CD4-positive, alpha-beta T cell (primary cell): ENCODE measurements at regions not wholly inside any gene's neighbourhood (a gene's known extent, or its start where the extent isn't known, plus 50 kb on each side); places are given as distances from the start of the nearest gene placed in this dataset.

ENCODE experiments used
- ATAC-seq: fragments of 200-7000 bp; cut with Tn5 transposase; one replicate; pipeline ENCODE4 v1.10.0; 2022; ENCODE audit warnings: mild to moderate bottlenecking; ENCODE audit not compliant: poor library complexity
- CTCF ChIA-PET: fragments of 350-600 bp; sonication (Branson Sonifier 250); formaldehyde crosslinking; loops from one replicate; lab custom pipeline; 2021; ENCODE audit warnings: antibody characterized with exemption, inconsistent platforms; lab: Charles Lee
- POLR2A ChIA-PET: fragments of 350-600 bp; sonication (Branson Sonifier 250); formaldehyde crosslinking; loops from one replicate; lab custom pipeline; 2021; ENCODE audit warnings: antibody characterized with exemption, inconsistent platforms; lab: Charles Lee
- DNase-seq, 14 experiments: peaks; one replicate each; pipeline ENCODE4 v3.0.0-alpha.2; 2013 to 2020; ENCODE audit warnings: mixed read lengths in 2 of 14
- H3K27ac ChIP-seq, 2 donors: one replicate each; pipeline versions ENCODE4 v1.5.1 to v1.7.0; 2013; ENCODE audit warnings: low read length in 2 of 2, low read depth in 1 of 2, mild to moderate bottlenecking in 1 of 2
- H3K27me3 ChIP-seq, 2 experiments: 1 replicate in 1 of 2; 2 replicates in 1 of 2; pipeline versions ENCODE4 v1.6.1 to v1.7.0; 2013; ENCODE audit warnings: low read length in 2 of 2, control low read depth in 1 of 2, mild to moderate bottlenecking in 1 of 2, moderate library complexity in 1 of 2; ENCODE audit not compliant: insufficient read depth in 2 of 2, control insufficient read depth in 1 of 2
- H3K36me3 ChIP-seq: one replicate; pipeline ENCODE4 v1.6.1; 2013; ENCODE audit warnings: low read length, control low read depth; ENCODE audit not compliant: insufficient read depth
- H3K4me1 ChIP-seq: one replicate; pipeline ENCODE4 v1.6.1; 2013; ENCODE audit warnings: low read length, control low read depth; ENCODE audit not compliant: insufficient read depth
- H3K4me3 ChIP-seq: one replicate; pipeline ENCODE4 v1.5.1; 2013; ENCODE audit warnings: mild to moderate bottlenecking, low read length, moderate library complexity
- H3K9me3 ChIP-seq, 2 experiments: 1 replicate in 1 of 2; 2 replicates in 1 of 2; pipeline versions ENCODE4 v1.6.1 to v1.7.0; 2013; ENCODE audit warnings: low read length in 2 of 2, mild to moderate bottlenecking in 2 of 2, control low read depth in 1 of 2, moderate library complexity in 1 of 2; ENCODE audit not compliant: control insufficient read depth in 1 of 2, insufficient read depth in 1 of 2
- H3K27ac Mint-ChIP-seq: one replicate; pipeline ENCODE4 v1.8.0; 2020; ENCODE audit warnings: mixed read lengths
- H3K27me3 Mint-ChIP-seq: one replicate; pipeline ENCODE4 v1.8.0; 2021; ENCODE audit warnings: mixed read lengths
- H3K36me3 Mint-ChIP-seq: one replicate; pipeline ENCODE4 v1.8.0; 2021; ENCODE audit warnings: low read depth, mixed read lengths
- H3K4me1 Mint-ChIP-seq: one replicate; pipeline ENCODE4 v1.8.0; 2021; ENCODE audit warnings: low read depth, mixed read lengths
- H3K4me3 Mint-ChIP-seq: one replicate; pipeline ENCODE4 v1.8.0; 2020; ENCODE audit warnings: mild to moderate bottlenecking, mixed read lengths
- H3K9me3 Mint-ChIP-seq: one replicate; pipeline ENCODE4 v1.8.0; 2020; ENCODE audit warnings: mixed read lengths
- CTCF ChIP-seq: fragments of 200-600 bp; IDR thresholded peaks from one replicate; pipeline ENCODE4 v1.8.0; 2022; ENCODE audit warnings: antibody characterized with exemption, mild to moderate bottlenecking
- intact Hi-C, 2 experiments: fragments of 100-400 bp; cut with DNase I in 1 of 2; cut with micrococcal nuclease in 1 of 2; formaldehyde crosslinking; loops; one replicate each; pipeline versions ENCODE4 v1.15.1 to v1.9.0; 2023 to 2025; cut with DNase I, micrococcal nuclease

GRCh38 chr1:71167505-71167904, 86.7 kb upstream of the ZRANB2 start:
- Mint-ChIP-seq H3K36me3 (no peaks in the 10 kb centered on the region), H3K9me3 (peaks cover 5% of the 10 kb centered on the region), H3K4me3 (no peak overlapping the region), H3K27me3 (peaks cover 4% of the 10 kb centered on the region), H3K4me1 (no peaks in the 10 kb centered on the region), H3K27ac (no peak overlapping the region)
- intact Hi-C loops = no loop called here
- Histone ChIP-seq H3K27ac (no peak overlapping the region), H3K27me3 (no peaks in the 10 kb centered on the region), H3K4me1 (no peaks in the 10 kb centered on the region), H3K4me3 (no peak overlapping the region), H3K36me3 (no peaks in the 10 kb centered on the region), H3K9me3 (peaks cover 0 to 4% of the 10 kb centered on the region in 2 experiments)
- no peak for TF ChIP-seq CTCF
- DNase-seq = no peak
- POLR2A ChIA-PET = no interaction called here
- CTCF ChIA-PET = no interaction called here
- ATAC-seq = no peak

- Mint-ChIP-seq H3K4me3 (no peak overlapping the region), H3K9me3 (peaks cover 5% of the 10 kb centered on the region), H3K36me3 (no peaks in the 10 kb centered on the region), H3K4me1 (no peaks in the 10 kb centered on the region), H3K27me3 (peaks cover 4% of the 10 kb centered on the region), H3K27ac (no peak overlapping the region)
- no peaks in the 10 kb centered on the region for H3K27me3 ChIP-seq
- no peaks in the 10 kb centered on the region for H3K9me3 ChIP-seq
- H3K4me3 ChIP-seq = no peak overlapping the region
- no peaks in the 10 kb centered on the region for H3K4me1 ChIP-seq
- no peak overlapping the region for H3K27ac ChIP-seq
- no peak for DNase-seq
- no peaks in the 10 kb centered on the region for H3K36me3 ChIP-seq
- TF ChIP-seq CTCF = no peak
- ATAC-seq = no peak
- ChIA-PET POLR2A (no interaction called here), CTCF (no interaction called here)
- intact Hi-C loops = no loop called here
Measured at GRCh38 chr1:71166178-71167173, 85.6 kb upstream of the ZRANB2 start.

GRCh38 chr1:71157715-71158114, 76.9 kb upstream of the ZRANB2 start:
- no peak for ATAC-seq
- intact Hi-C loops = no loop called here
- no peak for DNase-seq
- H3K4me3 ChIP-seq = no peak overlapping the region
- H3K27ac Mint-ChIP-seq = no peak overlapping the region
- ChIA-PET CTCF (no interaction called here), POLR2A (no interaction called here)
- no peaks in the 10 kb centered on the region for H3K27me3 ChIP-seq
- TF ChIP-seq CTCF = no peak
- no peak overlapping the region for H3K27ac ChIP-seq
- H3K4me1 Mint-ChIP-seq = no peaks in the 10 kb centered on the region
- no peaks in the 10 kb centered on the region for H3K27me3 Mint-ChIP-seq
- no peak overlapping the region for H3K4me3 Mint-ChIP-seq
- H3K36me3 Mint-ChIP-seq = no peaks in the 10 kb centered on the region
- H3K36me3 ChIP-seq = no peaks in the 10 kb centered on the region
- peaks cover 0 to 4% of the 10 kb centered on the region in 2 experiments for H3K9me3 ChIP-seq
- peaks cover 7% of the 10 kb centered on the region for H3K9me3 Mint-ChIP-seq
- H3K4me1 ChIP-seq = no peaks in the 10 kb centered on the region
